DOHH2 (cell line): ENCODE measurements at regions not wholly inside any gene's neighbourhood (a gene's known extent, or its start where the extent isn't known, plus 50 kb on each side); places are given as distances from the start of the nearest gene placed in this dataset.

Experiments
- H3F3A ChIP-seq: fragments of 200-600 bp; sonication (generic), shearing (Covaris generic); 2 replicates; pipeline ENCODE4 v1.6.0; 2016; ENCODE audit warnings: antibody characterized with exemption, mild to moderate bottlenecking; ENCODE audit not compliant: control insufficient read depth, insufficient read depth
- H3K27ac ChIP-seq: fragments of 200-600 bp; sonication (generic); 2 replicates; pipeline ENCODE4 v1.5.1; 2014; ENCODE audit warnings: low read depth, mild to moderate bottlenecking, low read length, moderate library complexity
- H3K27me3 ChIP-seq: fragments of 200-600 bp; sonication (generic); 2 replicates; pipeline ENCODE4 v1.6.1; 2014; ENCODE audit warnings: mild to moderate bottlenecking, low read length, mixed read lengths; ENCODE audit not compliant: control insufficient read depth
- H3K36me3 ChIP-seq: fragments of 200-600 bp; sonication (generic); 2 replicates; pipeline ENCODE4 v1.6.1; 2014; ENCODE audit warnings: mild to moderate bottlenecking, low read length, moderate library complexity, mixed read lengths; ENCODE audit not compliant: control insufficient read depth
- H3K4me1 ChIP-seq: fragments of 200-600 bp; sonication (generic); 2 replicates; pipeline ENCODE4 v1.6.1; 2014; ENCODE audit warnings: mild to moderate bottlenecking, low read length, mixed read lengths; ENCODE audit not compliant: control insufficient read depth
- H3K4me2 ChIP-seq: fragments of 200-600 bp; sonication (generic); 2 replicates; pipeline ENCODE4 v1.6.0; 2014; ENCODE audit warnings: mild to moderate bottlenecking, low read length, moderate library complexity
- H3K4me3 ChIP-seq: fragments of 200-600 bp; sonication (generic); 2 replicates; pipeline ENCODE4 v1.5.1; 2014; ENCODE audit warnings: mild to moderate bottlenecking, low read length, mixed read lengths
- H3K79me2 ChIP-seq: fragments of 200-600 bp; sonication (generic); 2 replicates; pipeline ENCODE4 v1.6.1; 2014; ENCODE audit warnings: mild to moderate bottlenecking, low read length, mixed read lengths; ENCODE audit not compliant: control insufficient read depth
- H3K9me2 ChIP-seq: fragments of 200-600 bp; sonication (generic); replicated peaks from 2 replicates; pipeline ENCODE4 v1.6.1; 2014; ENCODE audit warnings: mild to moderate bottlenecking, low read length, mixed read lengths; ENCODE audit not compliant: control insufficient read depth
- H3K9me3 ChIP-seq: fragments of 200-600 bp; sonication (generic); 2 replicates; pipeline ENCODE4 v1.6.1; 2014; ENCODE audit warnings: antibody characterized with exemption, low read length, mixed read lengths; ENCODE audit not compliant: control insufficient read depth, insufficient read depth
- H4K20me1 ChIP-seq: fragments of 200-600 bp; sonication (generic); 2 replicates; pipeline ENCODE4 v1.6.0; 2014; ENCODE audit warnings: low read depth, mild to moderate bottlenecking, antibody characterized with exemption, low read length, moderate library complexity; ENCODE audit not compliant: control insufficient read depth, insufficient read depth
- EZH2phosphoT487 ChIP-seq: fragments of 200-600 bp; sonication (generic); IDR thresholded peaks from 2 replicates; pipeline ENCODE4 v1.6.1; 2017; ENCODE audit warnings: borderline replicate concordance, mild to moderate bottlenecking, antibody characterized with exemption, low read length, moderate library complexity, mixed read lengths
- TF ChIP-seq, protein P1 (sequence below): fragments of 200-600 bp; sonication (generic); IDR thresholded peaks from one replicate; pipeline ENCODE4 v1.5.1; 2014; ENCODE audit warnings: antibody characterized with exemption, mild to moderate bottlenecking, low read depth, low read length; ENCODE audit not compliant: poor library complexity, severe bottlenecking

DNA sequence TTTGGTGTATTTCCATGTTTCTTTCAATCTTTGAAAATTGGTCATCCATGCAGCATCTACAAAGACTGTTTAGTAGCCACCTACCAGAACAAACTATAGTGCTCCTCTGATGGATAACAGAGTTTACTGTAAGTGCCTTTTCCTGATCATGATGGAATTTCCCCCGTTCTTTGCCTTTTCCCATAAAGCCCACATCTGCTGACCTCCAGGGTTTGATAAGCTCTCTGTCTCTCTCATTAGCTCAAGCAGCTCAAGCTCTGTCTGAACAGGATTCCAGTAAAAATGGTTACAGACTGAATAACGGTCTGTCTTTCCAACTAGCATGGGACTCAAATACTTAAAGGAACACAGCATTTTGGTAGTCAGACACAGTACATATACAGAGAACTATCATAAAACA lies 308.4 kb upstream of the SORL1-AS1 start:
- TF ChIP-seq, protein P1, sequence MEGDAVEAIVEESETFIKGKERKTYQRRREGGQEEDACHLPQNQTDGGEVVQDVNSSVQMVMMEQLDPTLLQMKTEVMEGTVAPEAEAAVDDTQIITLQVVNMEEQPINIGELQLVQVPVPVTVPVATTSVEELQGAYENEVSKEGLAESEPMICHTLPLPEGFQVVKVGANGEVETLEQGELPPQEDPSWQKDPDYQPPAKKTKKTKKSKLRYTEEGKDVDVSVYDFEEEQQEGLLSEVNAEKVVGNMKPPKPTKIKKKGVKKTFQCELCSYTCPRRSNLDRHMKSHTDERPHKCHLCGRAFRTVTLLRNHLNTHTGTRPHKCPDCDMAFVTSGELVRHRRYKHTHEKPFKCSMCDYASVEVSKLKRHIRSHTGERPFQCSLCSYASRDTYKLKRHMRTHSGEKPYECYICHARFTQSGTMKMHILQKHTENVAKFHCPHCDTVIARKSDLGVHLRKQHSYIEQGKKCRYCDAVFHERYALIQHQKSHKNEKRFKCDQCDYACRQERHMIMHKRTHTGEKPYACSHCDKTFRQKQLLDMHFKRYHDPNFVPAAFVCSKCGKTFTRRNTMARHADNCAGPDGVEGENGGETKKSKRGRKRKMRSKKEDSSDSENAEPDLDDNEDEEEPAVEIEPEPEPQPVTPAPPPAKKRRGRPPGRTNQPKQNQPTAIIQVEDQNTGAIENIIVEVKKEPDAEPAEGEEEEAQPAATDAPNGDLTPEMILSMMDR: no peak
- no peak for TF ChIP-seq EZH2phosphoT487

DNA sequence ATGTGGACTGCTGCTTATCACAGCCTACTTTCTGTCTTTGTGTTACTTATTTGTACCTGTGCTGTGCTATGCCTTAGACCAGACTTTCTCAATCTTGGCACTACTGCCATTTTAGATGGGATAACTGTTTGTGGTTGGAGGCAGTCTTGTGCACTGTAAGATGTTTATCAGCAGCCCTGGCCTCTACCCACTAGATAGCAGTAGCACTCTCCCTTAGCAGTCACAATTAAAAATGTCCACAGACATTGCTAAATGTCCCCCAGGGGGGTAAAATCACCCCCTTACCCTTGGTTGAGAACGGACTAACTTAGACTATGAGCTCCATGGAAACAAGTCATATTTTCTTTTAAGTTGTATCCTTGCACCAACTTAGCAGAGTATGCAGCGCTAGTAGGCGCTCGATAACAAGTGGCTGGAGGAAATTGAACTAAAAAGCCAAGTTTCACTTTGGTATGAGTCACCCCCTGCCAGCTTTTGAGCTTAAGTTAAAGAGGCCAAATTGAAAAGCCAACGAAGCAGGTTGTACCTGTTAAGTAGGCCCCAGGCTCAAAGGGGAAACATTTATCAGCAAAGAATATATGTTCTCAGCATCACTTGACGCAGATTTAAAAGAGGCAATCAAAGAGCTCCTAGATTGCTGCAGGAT lies 304.8 kb upstream of the SORL1-AS1 start:
- Histone ChIP-seq H3K36me3 (no peaks in the 10 kb centered on the region), H3K4me2 (no peak overlapping the region), H3K27me3 (no peaks in the 10 kb centered on the region), H3K4me3 (no peak overlapping the region), H3K9me2 (no peaks in the 10 kb centered on the region), H3F3A (no peaks in the 10 kb centered on the region), H3K9me3 (no peaks in the 10 kb centered on the region), H3K27ac (no peak overlapping the region), H4K20me1 (no peaks in the 10 kb centered on the region), H3K4me1 (peaks cover 12% of the 10 kb centered on the region), H3K79me2 (no peaks in the 10 kb centered on the region)
- TF ChIP-seq, protein P1: no peak
- TF ChIP-seq EZH2phosphoT487: no peak

More for the DNA sequence above, 308.4 kb upstream of the SORL1-AS1 start:
- no peak overlapping the region for H3K4me3 ChIP-seq
- H3K9me3 ChIP-seq: no peaks in the 10 kb centered on the region
- H3K27me3 ChIP-seq: no peaks in the 10 kb centered on the region
- H4K20me1 ChIP-seq: no peaks in the 10 kb centered on the region
- H3K36me3 ChIP-seq: no peaks in the 10 kb centered on the region
- no peak overlapping the region for H3K4me2 ChIP-seq
- no peak overlapping the region for H3K27ac ChIP-seq
- H3K9me2 ChIP-seq: no peaks in the 10 kb centered on the region
- peaks cover 47% of the 10 kb centered on the region for H3K4me1 ChIP-seq
- H3F3A ChIP-seq: no peaks in the 10 kb centered on the region; the same call in 1 of the 2 replicates
- H3K79me2 ChIP-seq: no peaks in the 10 kb centered on the region

DNA sequence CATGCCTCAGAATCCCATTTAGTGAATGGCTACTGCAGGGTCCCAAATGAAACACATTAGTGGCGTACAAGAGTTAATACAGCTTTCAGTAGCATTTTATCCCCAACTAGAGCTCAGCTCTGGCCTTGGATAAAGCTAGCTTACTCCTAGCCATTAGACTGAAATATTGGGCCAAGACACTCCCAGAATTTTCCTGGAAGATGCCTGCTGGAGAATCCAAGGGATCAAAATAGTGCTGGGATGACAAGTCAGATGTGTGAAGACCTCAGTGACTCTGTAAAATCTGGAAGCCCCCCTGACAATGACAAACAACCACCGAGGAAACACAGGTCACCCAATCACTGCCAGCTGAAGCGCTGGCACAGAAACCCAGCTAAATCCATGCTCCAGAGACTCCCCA lies 303.1 kb upstream of the SORL1-AS1 start:
- no peak overlapping the region for H3K4me3 ChIP-seq
- H3K4me1 ChIP-seq: no peaks in the 10 kb centered on the region
- no peaks in the 10 kb centered on the region for H3K79me2 ChIP-seq
- no peaks in the 10 kb centered on the region for H4K20me1 ChIP-seq
- H3K9me3 ChIP-seq: no peaks in the 10 kb centered on the region
- no peak overlapping the region for H3K27ac ChIP-seq
- no peaks in the 10 kb centered on the region for H3K9me2 ChIP-seq
- TF ChIP-seq, protein P1: no peak
- TF ChIP-seq EZH2phosphoT487: no peak
- no peaks in the 10 kb centered on the region for H3K36me3 ChIP-seq
- no peaks in the 10 kb centered on the region for H3K27me3 ChIP-seq
- no peak overlapping the region for H3K4me2 ChIP-seq
- no peaks in the 10 kb centered on the region for H3F3A ChIP-seq
